Skin epidermis (tissue), 12 donors: ENCODE measurements at regions not wholly inside any gene's neighbourhood (a gene's known extent, or its start where the extent isn't known, plus 50 kb on each side); places are given as distances from the start of the nearest gene placed in this dataset.

Experiments used
- H3K27ac ChIP-seq, 21 experiments: fragments of 200-600 bp; sonication (generic) in 11 of 21; one replicate each; pipeline ENCODE4 v1.5.0; 2020; ENCODE audit warnings: mild to moderate bottlenecking in 3 of 21, inconsistent platforms in 2 of 21, moderate library complexity in 2 of 21
- H3K4me3 ChIP-seq, 7 experiments: fragments of 200-600 bp; sonication (generic) in 2 of 7; one replicate each; pipeline ENCODE4 v1.5.0; 2020; ENCODE audit warnings: inconsistent platforms in 2 of 7, mild to moderate bottlenecking in 2 of 7, moderate library complexity in 1 of 7

- no peak overlapping the region for H3K27ac ChIP-seq
- H3K4me3 ChIP-seq: no peak overlapping the region
Measured at GRCh38 chr7:23969443-23969842, 259.4 kb downstream of the STK31 start.

DNA sequence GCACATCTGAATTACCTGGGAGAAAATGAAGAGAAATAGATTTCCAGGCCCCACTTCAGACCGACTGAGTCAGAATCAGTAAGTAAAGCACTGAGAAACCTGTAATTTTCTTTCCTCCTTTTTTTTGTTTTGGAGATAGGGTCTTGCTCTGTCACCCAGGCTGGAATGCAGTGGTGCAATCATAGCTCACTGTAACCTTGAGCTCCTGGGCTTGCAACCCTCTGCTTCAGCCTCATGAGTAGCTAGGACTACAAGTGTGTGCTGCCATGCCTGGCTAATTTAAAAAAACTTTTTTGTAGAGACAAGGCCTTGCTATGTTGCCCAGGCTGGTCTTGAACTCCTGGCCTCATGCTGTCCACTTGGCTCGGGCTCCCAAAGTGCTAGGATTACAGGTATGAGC, 260.2 kb downstream of the STK31 start:
- H3K4me3 ChIP-seq: no peak overlapping the region

DNA sequence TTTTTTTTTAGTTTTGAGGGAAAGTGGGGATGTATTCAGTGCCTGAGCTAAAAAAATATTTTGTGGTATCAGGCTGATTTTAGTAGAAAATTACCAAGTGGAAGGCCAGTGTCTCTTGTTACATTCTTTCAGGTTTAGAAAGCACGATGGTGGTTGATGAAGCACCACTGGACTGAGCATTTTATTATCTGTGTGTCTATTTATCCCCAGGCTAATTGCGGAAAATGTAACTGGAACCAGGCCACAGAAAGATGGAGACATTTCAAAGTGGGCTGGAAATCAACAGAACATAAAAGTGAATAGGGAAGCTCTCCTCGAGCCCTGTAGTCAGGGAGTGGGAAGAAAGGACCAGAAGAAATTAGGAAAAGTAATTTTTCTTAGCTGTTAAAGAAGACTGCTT, 261.0 kb downstream of the STK31 start:
- Histone ChIP-seq H3K27ac (no peak overlapping the region), H3K4me3 (no peak overlapping the region)

More for the DNA sequence above, 260.2 kb downstream of the STK31 start:
- H3K27ac ChIP-seq: no peak overlapping the region

- Histone ChIP-seq H3K27ac (no peak overlapping the region), H3K4me3 (no peak overlapping the region)
Measured at GRCh38 chr7:23972057-23972456, 262.0 kb downstream of the STK31 start.

- H3K27ac ChIP-seq: no peak overlapping the region
- H3K4me3 ChIP-seq: no peak overlapping the region
Measured at GRCh38 chr7:23973264-23973663, 263.2 kb downstream of the STK31 start.

GRCh38 chr7:23980081-23980480, 270.1 kb downstream of the STK31 start:
- Histone ChIP-seq H3K4me3 (no peak overlapping the region), H3K27ac (no peak overlapping the region)

DNA sequence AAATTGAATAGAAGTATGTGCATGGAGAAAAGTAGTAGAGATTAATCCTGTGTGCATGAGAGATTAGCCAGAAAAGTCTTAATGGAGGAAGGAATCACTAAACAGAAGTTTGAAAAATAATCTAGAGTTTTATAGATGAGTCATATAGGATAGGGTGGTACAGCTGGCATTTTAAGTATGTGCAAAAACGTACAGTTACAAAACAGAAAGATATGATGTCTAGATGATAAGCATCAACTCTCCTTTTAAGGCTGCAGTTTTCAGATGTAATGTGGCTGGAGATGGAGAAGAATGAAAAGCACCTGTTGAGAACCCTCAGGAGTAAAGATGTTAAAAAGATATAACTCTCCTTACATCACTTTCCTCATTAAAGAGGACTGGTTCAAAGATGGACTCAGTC, 271.3 kb downstream of the STK31 start:
- Histone ChIP-seq H3K4me3 (no peak overlapping the region), H3K27ac (no peak overlapping the region)

- H3K27ac ChIP-seq: no peak overlapping the region
- H3K4me3 ChIP-seq: no peak overlapping the region
Measured at GRCh38 chr7:23981758-23982157, 271.7 kb downstream of the STK31 start.

DNA sequence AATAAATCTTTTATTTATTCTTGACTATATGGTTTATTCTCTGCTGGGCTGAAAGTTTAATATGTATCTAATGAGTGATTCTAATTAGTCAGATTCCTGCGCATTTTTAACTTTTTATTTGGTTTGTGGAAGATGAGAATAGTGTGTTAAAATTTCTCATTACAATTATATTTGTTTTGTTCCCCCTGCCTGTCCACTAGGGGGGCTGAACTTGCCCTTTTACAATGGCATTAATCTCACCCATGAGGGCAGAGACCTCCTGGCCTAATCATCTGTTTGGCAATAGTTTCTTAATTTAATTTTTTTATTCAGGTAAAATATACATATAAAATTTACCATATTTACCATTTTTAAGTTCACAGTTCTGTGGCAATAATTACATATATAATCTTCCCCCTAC, 278.5 kb upstream of the NPY start:
- Histone ChIP-seq H3K4me3 (no peak overlapping the region), H3K27ac (no peak overlapping the region)

GRCh38 chr7:24010495-24010894, 273.5 kb upstream of the NPY start:
- Histone ChIP-seq H3K27ac (no peak overlapping the region), H3K4me3 (no peak overlapping the region)

DNA sequence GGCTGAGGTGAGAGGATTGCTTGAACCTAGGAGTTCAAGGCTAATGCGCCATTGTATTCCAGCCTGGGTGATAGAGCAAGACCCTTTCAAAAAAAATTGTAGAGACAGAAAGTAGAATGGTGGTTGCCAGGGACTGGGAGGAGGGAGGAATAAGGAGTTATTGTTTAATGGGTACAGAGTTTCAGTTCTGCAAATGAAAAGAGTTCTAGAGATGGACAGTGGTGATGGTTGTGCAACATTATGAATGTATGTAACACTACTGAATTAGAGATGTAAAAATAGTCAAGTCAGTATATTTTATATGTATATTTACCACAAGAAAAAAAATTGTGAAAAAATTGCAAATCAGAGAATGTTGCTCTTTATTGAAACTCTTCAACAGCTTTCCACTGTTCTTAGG, 266.5 kb upstream of the NPY start:
- H3K27ac ChIP-seq: no peak overlapping the region
- H3K4me3 ChIP-seq: no peak overlapping the region

DNA sequence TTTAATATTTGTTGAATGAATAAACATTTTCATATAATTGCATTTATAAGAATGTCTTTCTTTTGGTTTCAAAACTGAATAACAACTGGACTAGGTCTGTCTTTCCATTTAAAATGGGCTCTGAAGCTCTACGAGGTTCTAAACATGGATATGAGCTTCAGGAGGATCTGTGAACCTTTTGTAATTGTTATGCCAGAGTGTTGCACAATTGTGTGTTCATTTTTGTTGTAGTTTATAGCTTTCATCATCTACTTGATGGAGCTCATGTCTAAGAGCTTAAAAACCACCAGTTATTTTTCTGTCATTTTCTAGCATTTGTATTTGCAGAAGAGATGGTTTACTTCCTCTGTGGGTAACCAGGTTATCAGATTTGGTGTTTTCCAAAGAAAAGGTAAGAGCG, 265.7 kb upstream of the NPY start:
- Histone ChIP-seq H3K4me3 (no peak overlapping the region), H3K27ac (no peak overlapping the region)

- Histone ChIP-seq H3K4me3 (no peak overlapping the region), H3K27ac (no peak overlapping the region)
Measured at GRCh38 chr7:24019841-24020240, 264.1 kb upstream of the NPY start.

DNA sequence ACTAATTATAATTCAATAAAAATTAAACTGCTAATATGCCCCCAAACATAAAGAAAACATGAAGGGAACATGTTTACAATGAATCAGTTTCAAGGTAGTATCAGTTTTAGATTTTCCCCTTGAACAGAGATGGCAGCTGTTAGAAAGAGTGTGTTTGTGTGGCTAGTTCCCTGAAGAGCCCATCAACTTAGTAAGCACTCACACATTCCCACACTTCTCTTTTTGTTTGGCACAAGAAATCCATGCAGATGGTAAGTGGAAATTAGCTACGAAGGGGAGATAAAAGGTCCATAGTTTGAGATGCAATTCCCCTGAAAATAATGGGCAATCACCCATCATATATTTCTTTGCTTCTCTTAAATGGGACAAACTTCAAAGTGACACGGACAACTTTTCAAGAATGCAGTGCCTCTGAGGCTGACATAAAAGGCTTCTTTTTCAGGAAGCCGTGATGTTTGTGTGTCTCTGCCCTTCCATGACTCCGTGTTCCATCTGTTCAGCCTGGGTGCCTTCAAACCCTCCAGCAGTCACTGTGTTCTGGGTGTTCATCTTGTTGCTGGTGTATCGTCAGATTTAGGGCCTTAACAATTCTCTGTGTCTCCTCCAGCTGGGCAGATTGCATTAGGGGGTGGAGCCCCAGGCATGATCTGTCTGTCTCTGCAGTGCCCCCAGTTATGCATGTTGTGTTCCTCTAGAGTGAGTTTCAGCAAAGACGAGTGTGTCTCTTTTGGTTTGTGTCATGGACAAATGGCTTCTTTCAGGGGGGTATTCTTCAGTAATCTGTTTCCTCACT, 259.5 kb upstream of the NPY start:
- Histone ChIP-seq H3K27ac (no peak overlapping the region), H3K4me3 (no peak overlapping the region)

GRCh38 chr7:24025094-24025493, 258.9 kb upstream of the NPY start:
- Histone ChIP-seq H3K4me3 (no peak overlapping the region), H3K27ac (no peak overlapping the region)

- Histone ChIP-seq H3K27ac (no peak overlapping the region), H3K4me3 (no peak overlapping the region)
Measured at GRCh38 chr7:24025765-24026164, 258.2 kb upstream of the NPY start.

- no peak overlapping the region for H3K27ac ChIP-seq
- no peak overlapping the region for H3K4me3 ChIP-seq
Measured at GRCh38 chr7:24026351-24026750, 257.6 kb upstream of the NPY start.

- Histone ChIP-seq H3K27ac (no peak overlapping the region), H3K4me3 (no peak overlapping the region)
Measured at GRCh38 chr7:24029068-24029467, 254.9 kb upstream of the NPY start.

DNA sequence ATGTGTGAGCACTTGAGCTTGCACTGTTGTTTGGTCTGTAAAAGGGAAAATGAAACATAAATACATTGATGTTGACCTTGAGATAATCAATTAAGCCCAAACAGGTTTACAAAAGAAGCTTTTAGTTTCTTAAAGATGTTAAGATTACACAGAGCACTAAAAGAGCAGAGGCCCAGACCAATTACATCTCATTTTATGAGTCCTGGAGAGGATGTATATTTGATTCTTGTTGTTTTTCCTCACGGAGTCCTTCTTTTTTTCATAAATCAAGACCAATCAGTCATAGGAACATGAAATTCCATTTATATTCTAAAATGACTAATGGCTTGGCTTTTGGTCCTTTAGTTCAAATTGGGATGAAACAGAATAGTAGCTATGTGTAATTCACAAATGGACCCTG, 249.7 kb upstream of the NPY start:
- Histone ChIP-seq H3K4me3 (no peak overlapping the region), H3K27ac (no peak overlapping the region)

GRCh38 chr7:24035366-24036032, 248.5 kb upstream of the NPY start:
- H3K4me3 ChIP-seq: no peak overlapping the region
- no peak overlapping the region for H3K27ac ChIP-seq

DNA sequence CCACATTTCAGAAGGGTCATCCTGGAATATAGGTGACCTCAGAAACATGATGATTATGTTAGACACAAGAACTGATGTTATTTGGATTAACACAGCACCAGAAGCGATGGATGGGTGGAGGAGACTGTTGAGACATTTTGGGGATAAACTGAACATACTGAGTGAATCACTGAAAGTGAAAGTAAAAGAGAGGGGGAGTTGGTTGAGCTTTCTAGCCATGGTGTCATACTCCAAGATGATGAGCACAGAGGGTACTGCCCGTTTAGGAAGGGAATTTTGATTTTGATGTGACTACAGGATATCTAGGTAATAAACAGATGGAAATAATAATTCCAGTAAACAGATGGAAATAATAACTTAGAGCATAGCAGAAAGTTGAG, 248.0 kb upstream of the NPY start:
- H3K27ac ChIP-seq: no peak overlapping the region
- H3K4me3 ChIP-seq: no peak overlapping the region

- H3K4me3 ChIP-seq: no peak overlapping the region
- H3K27ac ChIP-seq: no peak overlapping the region
Measured at GRCh38 chr7:24038993-24039392, 245.0 kb upstream of the NPY start.
